Urinary bladder (tissue), 3 donors: ENCODE measurements at regions not wholly inside any gene's neighbourhood (a gene's known extent, or its start where the extent isn't known, plus 50 kb on each side); places are given as distances from the start of the nearest gene placed in this dataset.
"Not testable (repeated sequence)": the region's sequence is repeated elsewhere in the genome, so short reads cannot be mapped to it uniquely, and the experiment has no call there.

ENCODE experiments used
- DNase-seq: peaks from one replicate; pipeline ENCODE4 v3.0.0-alpha.2; 2015; ENCODE audit errors: extremely low spot score
- H3K27ac ChIP-seq: one replicate; pipeline ENCODE4 v1.5.1; 2013; ENCODE audit warnings: low read depth, mild to moderate bottlenecking, moderate library complexity
- H3K36me3 ChIP-seq: one replicate; pipeline ENCODE4 v1.6.1; 2013; ENCODE audit warnings: mild to moderate bottlenecking, moderate library complexity; ENCODE audit not compliant: insufficient read depth
- H3K4me1 ChIP-seq: one replicate; pipeline ENCODE4 v1.6.1; 2013; ENCODE audit warnings: mild to moderate bottlenecking, moderate library complexity; ENCODE audit not compliant: insufficient read depth
- H3K4me3 ChIP-seq: one replicate; pipeline ENCODE4 v1.5.1; 2013; ENCODE audit warnings: low read depth, low read length
- WGBS: extraction: QIAGEN DNeasy Blood & Tissue Kit; methylation state at CpG from one replicate; pipeline ENCODE4 v1.1.7; 2013; 5-methylcytosine and 5-hydroxymethylcytosine counted together
- donor health status: healthy with polysubstance abuse.
- donor health status: healthy.

DNA sequence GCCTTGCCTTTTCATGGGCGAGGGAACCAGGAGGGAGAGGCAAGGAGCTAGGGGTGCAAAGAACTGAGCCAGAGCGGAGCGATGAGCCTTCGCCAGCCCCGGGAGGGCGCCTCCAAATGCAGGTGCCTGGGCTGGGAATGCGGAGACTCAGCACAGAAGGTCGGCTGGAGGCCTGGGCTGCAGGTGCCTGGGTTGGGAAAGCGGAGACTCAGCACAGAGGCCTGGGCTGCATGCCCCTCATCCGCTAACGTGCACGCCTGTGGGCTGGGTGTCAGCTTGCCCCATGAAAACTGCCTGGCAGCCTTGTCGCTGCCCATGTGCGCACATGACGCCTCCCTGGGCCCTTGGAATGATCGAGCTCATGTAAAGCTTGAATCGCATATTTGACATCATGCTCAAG lies 51.8 kb downstream of the POM121L12 start:
- H3K4me1 ChIP-seq: no peaks in the 10 kb centered on the region
- 97% methylated on average over 17 of the region's 17 CpGs for WGBS

GRCh38 chr7:53094191-53094590 lies 58.8 kb downstream of the POM121L12 start:
- H3K27ac ChIP-seq: no peak overlapping the region
- H3K4me3 ChIP-seq: no peak overlapping the region
- no peak for DNase-seq
- WGBS: 86% methylated on average over 3 of the region's 3 CpGs
- no peaks in the 10 kb centered on the region for H3K4me1 ChIP-seq
- no peaks in the 10 kb centered on the region for H3K36me3 ChIP-seq

More for the DNA sequence above, 51.8 kb downstream of the POM121L12 start:
- no peaks in the 10 kb centered on the region for H3K36me3 ChIP-seq
- DNase-seq: no peak
- no peak overlapping the region for H3K27ac ChIP-seq
- H3K4me3 ChIP-seq: no peak overlapping the region

- H3K36me3 ChIP-seq: no peaks in the 10 kb centered on the region
- WGBS: 74% methylated on average over 2 of the region's 2 CpGs
- no peak overlapping the region for H3K4me3 ChIP-seq
- no peak for DNase-seq
- no peak overlapping the region for H3K27ac ChIP-seq
- no peaks in the 10 kb centered on the region for H3K4me1 ChIP-seq
Measured at GRCh38 chr7:53094827-53095226, 59.4 kb downstream of the POM121L12 start.

DNA sequence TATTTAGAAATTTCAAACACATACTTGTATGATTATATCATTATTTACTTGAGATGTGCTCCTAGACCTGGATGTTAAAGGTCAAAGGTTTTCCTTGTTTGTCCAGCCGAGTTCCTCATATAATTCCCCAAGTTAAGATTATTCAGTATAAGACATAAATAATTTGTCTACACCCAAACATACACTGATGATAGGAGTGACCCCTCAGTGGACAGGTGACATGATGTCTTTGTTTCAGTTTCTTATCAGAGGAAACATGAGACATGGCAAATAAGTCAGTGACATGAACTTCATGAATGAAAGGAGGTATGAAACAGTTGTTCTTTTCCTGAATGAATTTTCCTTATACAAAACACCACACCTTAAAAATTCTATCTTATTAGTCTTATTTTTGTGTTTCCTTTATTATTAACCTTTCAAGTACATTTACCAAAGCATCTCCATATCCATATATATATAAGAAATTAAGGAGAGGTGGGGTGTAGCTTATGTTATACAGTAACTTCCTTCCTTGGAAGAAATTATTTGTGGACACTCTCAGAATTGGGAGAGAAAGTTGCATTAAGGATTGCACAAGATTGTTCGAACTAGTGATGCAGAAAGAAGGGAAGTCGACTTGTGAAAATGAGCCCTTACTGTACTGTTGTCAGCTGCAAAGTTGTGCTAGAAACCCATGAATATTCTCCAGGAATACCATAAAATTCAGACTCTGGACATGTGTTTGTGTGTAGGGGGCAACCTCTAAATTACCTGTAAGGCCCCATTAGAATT lies 60.5 kb downstream of the POM121L12 start:
- H3K4me3 ChIP-seq: no peak overlapping the region
- H3K27ac ChIP-seq: no peak overlapping the region
- no peaks in the 10 kb centered on the region for H3K4me1 ChIP-seq
- 54% methylated on average over 3 of the region's 3 CpGs for WGBS
- H3K36me3 ChIP-seq: no peaks in the 10 kb centered on the region
- no peak for DNase-seq

GRCh38 chr7:53100091-53100490 lies 64.7 kb downstream of the POM121L12 start:
- no peaks in the 10 kb centered on the region for H3K4me1 ChIP-seq
- H3K27ac ChIP-seq: no peak overlapping the region
- H3K4me3 ChIP-seq: no peak overlapping the region
- 76% methylated on average over 4 of the region's 4 CpGs for WGBS
- DNase-seq: no peak
- no peaks in the 10 kb centered on the region for H3K36me3 ChIP-seq

GRCh38 chr7:53101026-53101425 lies 65.6 kb downstream of the POM121L12 start:
- Histone ChIP-seq H3K4me1 (no peaks in the 10 kb centered on the region), H3K36me3 (no peaks in the 10 kb centered on the region), H3K27ac (no peak overlapping the region), H3K4me3 (no peak overlapping the region)
- DNase-seq: no peak
- WGBS: 63% methylated on average over 7 of the region's 7 CpGs

DNA sequence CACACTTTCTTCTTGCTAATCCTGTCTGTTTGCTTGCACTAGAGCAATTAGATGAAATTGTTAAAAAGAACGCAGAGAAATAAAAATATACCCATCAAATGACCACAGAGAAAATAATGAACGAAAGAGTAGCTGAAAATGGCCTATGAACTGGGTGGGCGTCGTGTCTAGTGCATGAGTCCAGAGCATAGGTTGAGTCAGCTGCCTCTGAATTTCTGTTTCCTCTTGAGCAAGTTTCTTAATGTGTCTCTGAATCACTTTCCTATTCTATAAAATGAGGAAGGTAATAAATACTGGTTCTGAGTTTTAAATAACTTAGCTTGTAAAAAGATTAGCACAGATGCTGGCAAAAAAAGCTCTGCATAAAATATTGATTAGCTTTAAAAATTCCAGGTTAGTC lies 75.0 kb downstream of the POM121L12 start:
- WGBS: 80% methylated on average over 4 of the region's 4 CpGs
- no peaks in the 10 kb centered on the region for H3K36me3 ChIP-seq
- DNase-seq: no peak
- H3K4me1 ChIP-seq: no peaks in the 10 kb centered on the region
- no peak overlapping the region for H3K27ac ChIP-seq
- H3K4me3 ChIP-seq: no peak overlapping the region

- no peaks in the 10 kb centered on the region for H3K4me1 ChIP-seq
- no peak overlapping the region for H3K4me3 ChIP-seq
- DNase-seq: no peak
- WGBS: 42% methylated on average over 1 of the region's 1 CpG
- H3K27ac ChIP-seq: no peak overlapping the region
- no peaks in the 10 kb centered on the region for H3K36me3 ChIP-seq
Measured at GRCh38 chr7:53111031-53111430, 75.6 kb downstream of the POM121L12 start.

GRCh38 chr7:53113424-53113823 lies 78.0 kb downstream of the POM121L12 start:
- Histone ChIP-seq H3K27ac (no peak overlapping the region), H3K36me3 (no peaks in the 10 kb centered on the region), H3K4me1 (no peaks in the 10 kb centered on the region), H3K4me3 (no peak overlapping the region)
- no peak for DNase-seq
- WGBS: 90% methylated on average over 4 of the region's 4 CpGs

DNA sequence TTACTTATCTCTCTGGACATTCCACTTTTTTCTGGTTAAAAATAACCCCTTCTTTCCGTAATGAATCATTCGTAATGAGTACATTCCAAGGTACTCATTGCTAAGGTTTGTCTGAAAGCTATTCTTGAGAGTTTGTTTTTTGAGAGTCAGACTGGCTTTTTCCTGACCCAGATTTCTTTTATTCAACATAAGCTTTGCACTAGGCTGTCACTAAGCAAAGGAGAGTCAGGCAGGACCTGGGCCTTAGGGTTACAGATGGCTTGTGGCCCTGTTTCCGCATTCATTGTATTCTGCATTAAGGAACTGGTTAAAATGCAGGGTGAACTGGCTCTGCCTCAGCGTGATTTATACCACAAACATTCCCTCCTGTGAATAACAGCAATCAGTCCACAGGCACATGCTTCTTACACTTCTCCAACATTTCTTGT lies 84.1 kb downstream of the POM121L12 start:
- no peak for DNase-seq
- H3K36me3 ChIP-seq: no peaks in the 10 kb centered on the region
- no peak overlapping the region for H3K4me3 ChIP-seq
- no peaks in the 10 kb centered on the region for H3K4me1 ChIP-seq
- no peak overlapping the region for H3K27ac ChIP-seq
- WGBS: 68% methylated on average over 4 of the region's 4 CpGs

DNA sequence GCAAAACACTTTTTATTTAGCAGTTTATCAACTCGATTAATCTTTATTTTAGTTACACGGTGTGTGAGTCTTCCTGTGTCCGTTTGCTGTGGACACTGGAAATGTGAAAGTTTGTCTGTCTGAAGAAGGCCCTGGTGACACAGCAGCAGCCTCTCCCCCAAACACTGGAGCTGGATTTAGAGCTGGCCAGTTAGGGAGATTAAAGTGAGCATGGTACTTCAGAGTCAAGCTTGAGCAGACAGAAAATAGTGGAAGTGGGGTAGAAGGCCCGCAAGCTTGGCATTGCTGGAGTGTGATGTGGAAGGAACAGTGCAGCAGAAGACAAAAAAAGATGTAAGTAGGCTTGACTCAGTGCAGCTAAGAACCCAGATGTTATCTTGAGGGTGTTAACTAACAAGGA lies 85.9 kb downstream of the POM121L12 start:
- Histone ChIP-seq H3K36me3 (no peaks in the 10 kb centered on the region), H3K4me1 (no peaks in the 10 kb centered on the region), H3K27ac (no peak overlapping the region), H3K4me3 (no peak overlapping the region)
- no peak for DNase-seq
- WGBS: 90% methylated on average over 4 of the region's 4 CpGs

- Histone ChIP-seq H3K27ac (no peak overlapping the region), H3K4me1 (no peaks in the 10 kb centered on the region), H3K4me3 (no peak overlapping the region), H3K36me3 (no peaks in the 10 kb centered on the region)
- no peak for DNase-seq
- WGBS: 33% methylated on average over 1 of the region's 1 CpG
Measured at GRCh38 chr7:53131697-53132096, 96.3 kb downstream of the POM121L12 start.

DNA sequence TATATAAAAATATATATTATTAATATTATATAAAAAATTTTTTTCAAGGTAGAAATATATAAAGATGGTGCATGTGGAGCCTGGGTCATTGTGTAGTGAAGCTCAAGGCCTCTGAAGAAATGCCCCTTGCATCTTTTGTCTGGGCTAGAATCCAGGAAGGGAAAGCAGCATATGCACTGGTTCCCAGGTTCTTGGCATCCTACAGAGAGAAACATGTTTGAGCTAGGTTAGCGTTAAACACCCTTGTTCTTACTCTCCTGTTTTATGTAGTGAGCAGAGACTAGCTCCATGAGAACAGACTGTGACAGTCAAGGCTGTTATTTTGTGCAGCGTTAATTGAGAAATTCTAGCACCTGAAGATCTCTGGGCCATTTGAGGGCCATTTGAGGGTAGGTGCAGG lies 116.1 kb downstream of the POM121L12 start:
- Histone ChIP-seq H3K36me3 (no peaks in the 10 kb centered on the region), H3K4me3 (no peak overlapping the region), H3K4me1 (no peaks in the 10 kb centered on the region), H3K27ac (no peak overlapping the region)
- no peak for DNase-seq
- WGBS: 82% methylated on average over 2 of the region's 2 CpGs

GRCh38 chr7:53187184-53187583 lies 151.8 kb downstream of the POM121L12 start:
- 96% methylated on average over 26 of the region's 27 CpGs for WGBS
- DNase-seq: not testable (repeated sequence)

More at GRCh38 chr7:53187184-53187583, 151.8 kb downstream of the POM121L12 start:
- H3K27ac ChIP-seq, H3K36me3 ChIP-seq, H3K4me1 ChIP-seq, H3K4me3 ChIP-seq: not testable (repeated sequence)
